Activated T-cell treated with anti-CD3 and anti-CD28 coated beads, Interleukin-2, amount 50 U/mL, for 48 hours (primary cell): ENCODE measurements at regions not wholly inside any gene's neighbourhood (a gene's known extent, or its start where the extent isn't known, plus 50 kb on each side); places are given as distances from the start of the nearest gene placed in this dataset.

ENCODE experiments used
- DNase-seq, 2 experiments: peaks; one replicate each; pipeline ENCODE4 v3.0.0-alpha.2; 2020

- no peak for DNase-seq
These were observed 133.4 kb upstream of the DTNBP1 start for GRCh38 chr6:15796130-15796771.

- no peak for DNase-seq
These were observed 131.0 kb upstream of the DTNBP1 start for GRCh38 chr6:15793826-15794225.

- DNase-seq: no peak
These were observed 130.5 kb upstream of the DTNBP1 start for GRCh38 chr6:15793288-15793687.

GRCh38 chr6:15792842-15793241, 130.0 kb upstream of the DTNBP1 start:
- no peak for DNase-seq

- DNase-seq: no peak
These were observed 128.8 kb upstream of the DTNBP1 start for GRCh38 chr6:15791448-15792181.

- DNase-seq: no peak
These were observed 127.3 kb upstream of the DTNBP1 start for GRCh38 chr6:15790116-15790515.

- no peak for DNase-seq
These were observed 124.0 kb upstream of the DTNBP1 start for GRCh38 chr6:15786846-15787245.

- no peak for DNase-seq
These were observed 120.7 kb upstream of the DTNBP1 start for GRCh38 chr6:15783484-15783883.

GRCh38 chr6:15781890-15782289, 119.1 kb upstream of the DTNBP1 start:
- no peak for DNase-seq

- DNase-seq: no peak
These were observed 118.5 kb upstream of the DTNBP1 start for GRCh38 chr6:15781333-15781732.

GRCh38 chr6:15780437-15780836, 117.6 kb upstream of the DTNBP1 start:
- DNase-seq: no peak

GRCh38 chr6:15779726-15780125, 116.9 kb upstream of the DTNBP1 start:
- no peak for DNase-seq

GRCh38 chr6:15776458-15776980, 113.7 kb upstream of the DTNBP1 start:
- peak; percentile 57 to 63 for DNase-seq

GRCh38 chr6:15775741-15776140, 112.9 kb upstream of the DTNBP1 start:
- DNase-seq: no peak

GRCh38 chr6:15775076-15775634, 112.3 kb upstream of the DTNBP1 start:
- no peak for DNase-seq

- no peak for DNase-seq
These were observed 111.1 kb upstream of the DTNBP1 start for GRCh38 chr6:15773806-15774410.

GRCh38 chr6:15770347-15771143, 107.7 kb upstream of the DTNBP1 start:
- peak; percentile 58 to 62 for DNase-seq

- no peak for DNase-seq
These were observed 106.7 kb upstream of the DTNBP1 start for GRCh38 chr6:15769511-15770018.

GRCh38 chr6:15768999-15769398, 106.2 kb upstream of the DTNBP1 start:
- no peak for DNase-seq

- peak in 1 of 2 experiments; percentile 31 for DNase-seq
These were observed 101.0 kb upstream of the DTNBP1 start for GRCh38 chr6:15763837-15764236.

- no peak for DNase-seq
These were observed 100.5 kb upstream of the DTNBP1 start for GRCh38 chr6:15763364-15763763.

GRCh38 chr6:15761045-15761502, 98.2 kb upstream of the DTNBP1 start:
- DNase-seq: no peak
